SK-N-SH treated with all-trans-retinoic acid at 6 μM for 48 hours (cell line): ENCODE measurements at regions not wholly inside any gene's neighbourhood (a gene's known extent, or its start where the extent isn't known, plus 50 kb on each side); places are given as distances from the start of the nearest gene placed in this dataset.

Experiments
- ATAC-seq: fragments of 200-7000 bp; cut with Tn5 transposase; 3 replicates; pipeline ENCODE4 v1.9.1; 2020; ENCODE audit warnings: mild to moderate bottlenecking, moderate library complexity
- ARNTL ChIP-seq: fragments of 450-650 bp; formaldehyde crosslinking; IDR thresholded peaks from 2 replicates; pipeline ENCODE4 v1.5.0; 2020; ENCODE audit warnings: low read depth, mild to moderate bottlenecking, moderate library complexity, borderline replicate concordance
- BACH2 ChIP-seq: fragments of 250-450 bp; sonication (Bioruptor Pico); IDR thresholded peaks from 2 replicates; pipeline ENCODE4 v1.9.0; 2021; ENCODE audit warnings: mild to moderate bottlenecking, borderline replicate concordance
- CSDC2 ChIP-seq: fragments of 250-450 bp; sonication (Bioruptor Pico); IDR thresholded peaks from 2 replicates; pipeline ENCODE4 v1.5.0; 2020; ENCODE audit warnings: mild to moderate bottlenecking, moderate library complexity
- CSRNP3 ChIP-seq: fragments of 250-450 bp; sonication (Bioruptor Pico); IDR thresholded peaks from 2 replicates; pipeline ENCODE4 v1.5.1; 2021; ENCODE audit warnings: mild to moderate bottlenecking, moderate library complexity
- ESRRG ChIP-seq: fragments of 250-450 bp; sonication (Bioruptor Pico); IDR thresholded peaks from 2 replicates; pipeline ENCODE4 v1.6.1; 2021; ENCODE audit warnings: mild to moderate bottlenecking
- GLIS3 ChIP-seq: fragments of 250-450 bp; sonication (Bioruptor Pico); IDR thresholded peaks from 2 replicates; pipeline ENCODE4 v1.5.0; 2020; ENCODE audit warnings: mild to moderate bottlenecking, moderate library complexity
- ISL1 ChIP-seq: fragments of 250-450 bp; sonication (Bioruptor Pico); IDR thresholded peaks from 2 replicates; pipeline ENCODE4 v2.1.2; 2022; ENCODE audit warnings: mild to moderate bottlenecking, moderate library complexity
- OSR1 ChIP-seq: fragments of 250-450 bp; sonication (Bioruptor Pico); IDR thresholded peaks from 2 replicates; pipeline ENCODE4 v1.8.0; 2022; ENCODE audit warnings: moderate library complexity, mild to moderate bottlenecking, inconsistent platforms
- PATZ1 ChIP-seq: fragments of 250-450 bp; sonication (Bioruptor Pico); IDR thresholded peaks from 2 replicates; pipeline ENCODE4 v1.8.0; 2020; ENCODE audit warnings: mild to moderate bottlenecking, moderate library complexity, borderline replicate concordance
- POU6F1 ChIP-seq: fragments of 250-450 bp; sonication (Bioruptor Pico); IDR thresholded peaks from 2 replicates; pipeline ENCODE4 v1.8.0; 2021; ENCODE audit warnings: low read depth, mild to moderate bottlenecking, moderate library complexity, borderline replicate concordance
- PPARA ChIP-seq: fragments of 250-450 bp; sonication (Bioruptor Pico); IDR thresholded peaks from 2 replicates; pipeline ENCODE4 v1.5.0; 2020; ENCODE audit warnings: mild to moderate bottlenecking, borderline replicate concordance
- SNAI2 ChIP-seq: fragments of 250-450 bp; sonication (Bioruptor Pico); IDR thresholded peaks from 2 replicates; pipeline ENCODE4 v1.5.0; 2020; ENCODE audit warnings: mild to moderate bottlenecking, moderate library complexity
- TCF4 ChIP-seq: fragments of 250-450 bp; sonication (Bioruptor Pico); IDR thresholded peaks from 2 replicates; pipeline ENCODE4 v1.8.0; 2021; ENCODE audit warnings: mild to moderate bottlenecking, moderate library complexity, borderline replicate concordance
- TOX ChIP-seq: fragments of 250-450 bp; sonication (Bioruptor Pico); IDR thresholded peaks from 2 replicates; pipeline ENCODE4 v1.8.0; 2021; ENCODE audit warnings: mild to moderate bottlenecking, moderate library complexity, borderline replicate concordance
- TSHZ2 ChIP-seq: fragments of 250-450 bp; sonication (Bioruptor Pico); IDR thresholded peaks from 2 replicates; pipeline ENCODE4 v1.5.0; 2020; ENCODE audit warnings: mild to moderate bottlenecking, moderate library complexity
- ZC3H10 ChIP-seq: fragments of 250-450 bp; sonication (Bioruptor Pico); IDR thresholded peaks from 2 replicates; pipeline ENCODE4 v1.5.1; 2021; ENCODE audit warnings: mild to moderate bottlenecking, moderate library complexity
- ZFP3 ChIP-seq: fragments of 250-450 bp; sonication (Bioruptor Pico); IDR thresholded peaks from 2 replicates; pipeline ENCODE4 v1.5.0; 2020; ENCODE audit warnings: mild to moderate bottlenecking, moderate library complexity
- ZFP30 ChIP-seq: fragments of 450-650 bp; formaldehyde crosslinking; IDR thresholded peaks from 2 replicates; pipeline ENCODE4 v1.5.0; 2022; ENCODE audit warnings: mild to moderate bottlenecking, moderate library complexity
- ZNF565 ChIP-seq: fragments of 450-650 bp; formaldehyde crosslinking; conservative IDR thresholded peaks from 2 replicates; pipeline ENCODE4 v1.5.0; 2020; ENCODE audit warnings: low read depth, mild to moderate bottlenecking, moderate library complexity
- ZNF70 ChIP-seq: fragments of 450-650 bp; formaldehyde crosslinking; IDR thresholded peaks from 2 replicates; pipeline ENCODE4 v1.5.0; 2020; ENCODE audit warnings: mild to moderate bottlenecking, moderate library complexity
- ZNF8 ChIP-seq: fragments of 450-650 bp; formaldehyde crosslinking; IDR thresholded peaks from 2 replicates; pipeline ENCODE4 v1.5.0; 2020; ENCODE audit warnings: mild to moderate bottlenecking, moderate library complexity

GRCh38 chr13:40169476-40169875 lies 497.0 kb downstream of the FOXO1 start (continued):
- TF ChIP-seq ZNF70 (CRISPR knock-in tag) (no peak), ZNF8 (CRISPR knock-in tag) (no peak), TCF4 (no peak), PATZ1 (CRISPR knock-in tag) (no peak), SNAI2 (CRISPR knock-in tag) (no peak)
- TF ChIP-seq, all 23 proteins: peak for 0

- TF ChIP-seq CSRNP3 (CRISPR knock-in tag) (no peak), ESRRG (CRISPR knock-in tag) (no peak), PATZ1 (CRISPR knock-in tag) (no peak), BACH2 (CRISPR knock-in tag) (no peak), ZC3H10 (CRISPR knock-in tag) (no peak), TCF4 (no peak), POU6F1 (no peak), ARNTL (no peak), GLIS3 (CRISPR knock-in tag) (no peak), PPARA (CRISPR knock-in tag) (no peak), CSDC2 (CRISPR knock-in tag) (no peak), TSHZ2 (CRISPR knock-in tag) (no peak)
- ATAC-seq, result no peak
Observed at GRCh38 chr13:40170091-40170490, 496.4 kb downstream of the FOXO1 start.

- ATAC-seq, result no peak
- TF ChIP-seq ZC3H10 (CRISPR knock-in tag) (no peak), ZNF565 (no peak), OSR1 (CRISPR knock-in tag) (no peak), SNAI2 (CRISPR knock-in tag) (no peak), PPARA (CRISPR knock-in tag) (no peak), ARNTL (no peak), ISL1 (CRISPR knock-in tag) (no peak), PATZ1 (CRISPR knock-in tag) (no peak), TOX (no peak), ZFP3 (CRISPR knock-in tag) (no peak), TSHZ2 (CRISPR knock-in tag) (no peak), CSDC2 (CRISPR knock-in tag) (no peak), TCF4 (no peak), ZFP30 (CRISPR knock-in tag) (no peak)
- TF ChIP-seq, all 23 proteins: peak for 0
Observed at GRCh38 chr13:40170982-40171381, 495.5 kb downstream of the FOXO1 start.
